ENCODE measurements at regions not wholly inside any gene's neighbourhood (a gene's known extent, or its start where the extent isn't known, plus 50 kb on each side); places are given as distances from the start of the nearest gene placed in this dataset.

DNA sequence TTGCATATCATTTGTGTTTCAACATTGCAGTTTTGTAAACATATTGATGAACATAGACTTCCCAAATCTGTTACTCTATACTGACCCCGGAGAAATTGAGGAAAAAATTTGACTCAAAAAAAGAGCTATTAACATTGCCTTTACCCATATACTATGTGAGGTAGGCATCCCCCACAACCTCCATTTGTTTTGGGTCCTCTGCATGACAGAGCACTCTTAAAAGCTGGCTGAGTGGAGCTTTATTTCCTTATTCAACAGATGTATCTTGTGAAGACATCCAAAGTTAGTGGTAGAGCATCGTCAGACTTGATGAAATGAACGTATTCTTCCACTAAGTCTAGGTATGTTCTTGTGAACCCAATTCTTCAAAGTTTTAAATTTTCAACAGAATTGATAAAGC lies 310.5 kb downstream of the CDH9 start:
- no peak for DNase-seq (ENCODE audit: low spot score)
- Mint-ChIP-seq H3K27me3 (ENCODE audit: unreplicated experiment) (no peaks in the 10 kb centered on the region), H3K4me1 (ENCODE audit: unreplicated experiment) (no peaks in the 10 kb centered on the region), H3K36me3 (ENCODE audit: low read depth, unreplicated experiment) (no peaks in the 10 kb centered on the region), H3K27ac (ENCODE audit: unreplicated experiment) (no peak overlapping the region), H3K4me3 (ENCODE audit: unreplicated experiment) (no peak overlapping the region), H3K9me3 (ENCODE audit: unreplicated experiment) (no peaks in the 10 kb centered on the region)
- TF ChIP-seq, protein P1, sequence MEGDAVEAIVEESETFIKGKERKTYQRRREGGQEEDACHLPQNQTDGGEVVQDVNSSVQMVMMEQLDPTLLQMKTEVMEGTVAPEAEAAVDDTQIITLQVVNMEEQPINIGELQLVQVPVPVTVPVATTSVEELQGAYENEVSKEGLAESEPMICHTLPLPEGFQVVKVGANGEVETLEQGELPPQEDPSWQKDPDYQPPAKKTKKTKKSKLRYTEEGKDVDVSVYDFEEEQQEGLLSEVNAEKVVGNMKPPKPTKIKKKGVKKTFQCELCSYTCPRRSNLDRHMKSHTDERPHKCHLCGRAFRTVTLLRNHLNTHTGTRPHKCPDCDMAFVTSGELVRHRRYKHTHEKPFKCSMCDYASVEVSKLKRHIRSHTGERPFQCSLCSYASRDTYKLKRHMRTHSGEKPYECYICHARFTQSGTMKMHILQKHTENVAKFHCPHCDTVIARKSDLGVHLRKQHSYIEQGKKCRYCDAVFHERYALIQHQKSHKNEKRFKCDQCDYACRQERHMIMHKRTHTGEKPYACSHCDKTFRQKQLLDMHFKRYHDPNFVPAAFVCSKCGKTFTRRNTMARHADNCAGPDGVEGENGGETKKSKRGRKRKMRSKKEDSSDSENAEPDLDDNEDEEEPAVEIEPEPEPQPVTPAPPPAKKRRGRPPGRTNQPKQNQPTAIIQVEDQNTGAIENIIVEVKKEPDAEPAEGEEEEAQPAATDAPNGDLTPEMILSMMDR (IDR thresholded peaks at IDR 0.05; ENCODE audit: unreplicated experiment), result no peak

DNA sequence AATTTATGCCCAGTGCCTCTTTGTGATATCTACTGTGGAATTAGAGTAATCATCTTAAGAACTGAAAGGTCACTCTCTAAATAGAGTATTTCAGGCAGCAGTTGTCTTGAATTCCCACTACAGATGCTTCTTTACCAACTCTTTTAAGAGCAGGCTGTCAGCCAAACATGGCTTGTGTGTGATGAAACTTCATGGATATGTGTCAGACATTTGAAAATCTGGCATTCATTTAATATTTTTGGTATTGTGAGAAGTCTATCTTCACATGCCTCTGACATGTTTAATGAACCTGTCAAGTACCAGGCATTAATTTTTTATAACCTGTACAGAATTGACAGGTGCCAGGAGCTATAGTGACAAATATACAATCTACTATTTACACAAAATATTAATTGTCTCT lies 318.6 kb downstream of the CDH9 start:
- DNase-seq (ENCODE audit: low spot score), result no peak
- no peaks in the 10 kb centered on the region for H3K4me1 Mint-ChIP-seq (ENCODE audit: unreplicated experiment)
- TF ChIP-seq, protein P1 (IDR thresholded peaks at IDR 0.05; ENCODE audit: unreplicated experiment), result no peak
- no peak overlapping the region for H3K4me3 Mint-ChIP-seq (ENCODE audit: unreplicated experiment)
- no peaks in the 10 kb centered on the region for H3K9me3 Mint-ChIP-seq (ENCODE audit: unreplicated experiment)
- H3K27ac Mint-ChIP-seq (ENCODE audit: unreplicated experiment), result no peak overlapping the region
- no peaks in the 10 kb centered on the region for H3K36me3 Mint-ChIP-seq (ENCODE audit: low read depth, unreplicated experiment)
- no peaks in the 10 kb centered on the region for H3K27me3 Mint-ChIP-seq (ENCODE audit: unreplicated experiment)

- Mint-ChIP-seq H3K4me3 (ENCODE audit: unreplicated experiment) (no peak overlapping the region), H3K9me3 (ENCODE audit: unreplicated experiment) (no peaks in the 10 kb centered on the region), H3K36me3 (ENCODE audit: low read depth, unreplicated experiment) (no peaks in the 10 kb centered on the region), H3K4me1 (ENCODE audit: unreplicated experiment) (no peaks in the 10 kb centered on the region), H3K27me3 (ENCODE audit: unreplicated experiment) (no peaks in the 10 kb centered on the region), H3K27ac (ENCODE audit: unreplicated experiment) (no peak overlapping the region)
- peak; percentile 60 for DNase-seq (ENCODE audit: low spot score)
- TF ChIP-seq, protein P1 (IDR thresholded peaks at IDR 0.05; ENCODE audit: unreplicated experiment), result peak; percentile 58
Measured at GRCh38 chr5:26700759-26701384, 337.5 kb downstream of the CDH9 start.

DNA sequence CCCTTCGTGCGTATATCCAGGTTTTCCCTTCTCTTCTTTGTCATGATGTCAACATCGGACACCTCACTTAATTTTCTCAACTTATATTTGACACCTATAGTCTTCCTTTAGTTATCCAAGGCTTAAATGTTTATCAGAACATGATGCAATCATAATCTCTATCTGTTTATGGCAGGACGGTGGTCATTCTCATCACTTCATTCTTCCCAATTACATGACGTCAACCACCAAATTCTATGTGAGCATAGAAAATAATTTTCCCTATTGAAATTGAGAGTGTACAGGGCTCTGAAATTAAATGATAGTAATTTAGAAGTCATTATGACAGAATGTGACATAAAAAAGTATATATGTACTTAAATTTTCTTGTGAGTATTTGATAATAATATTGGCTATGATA lies 345.4 kb downstream of the CDH9 start:
- H3K36me3 Mint-ChIP-seq (ENCODE audit: low read depth, unreplicated experiment), result no peaks in the 10 kb centered on the region
- no peak for DNase-seq (ENCODE audit: low spot score)
- no peaks in the 10 kb centered on the region for H3K9me3 Mint-ChIP-seq (ENCODE audit: unreplicated experiment)
- TF ChIP-seq, protein P1 (IDR thresholded peaks at IDR 0.05; ENCODE audit: unreplicated experiment), result no peak
- H3K4me1 Mint-ChIP-seq (ENCODE audit: unreplicated experiment), result no peaks in the 10 kb centered on the region
- no peak overlapping the region for H3K4me3 Mint-ChIP-seq (ENCODE audit: unreplicated experiment)
- H3K27ac Mint-ChIP-seq (ENCODE audit: unreplicated experiment), result no peak overlapping the region
- H3K27me3 Mint-ChIP-seq (ENCODE audit: unreplicated experiment), result no peaks in the 10 kb centered on the region

- TF ChIP-seq, protein P1 (IDR thresholded peaks at IDR 0.05; ENCODE audit: unreplicated experiment), result no peak
- H3K36me3 Mint-ChIP-seq (ENCODE audit: low read depth, unreplicated experiment), result no peaks in the 10 kb centered on the region
- no peak for DNase-seq (ENCODE audit: low spot score)
Measured at GRCh38 chr5:26691486-26691885, 346.9 kb downstream of the CDH9 start.

More at GRCh38 chr5:26691486-26691885, 346.9 kb downstream of the CDH9 start:
- Mint-ChIP-seq H3K4me1 (ENCODE audit: unreplicated experiment) (no peaks in the 10 kb centered on the region), H3K4me3 (ENCODE audit: unreplicated experiment) (no peak overlapping the region), H3K27ac (ENCODE audit: unreplicated experiment) (no peak overlapping the region), H3K27me3 (ENCODE audit: unreplicated experiment) (no peaks in the 10 kb centered on the region), H3K9me3 (ENCODE audit: unreplicated experiment) (no peaks in the 10 kb centered on the region)

Measured in endothelial cell (in vitro differentiated cells).